ENCODE measurements at regions not wholly inside any gene's neighbourhood (a gene's known extent, or its start where the extent isn't known, plus 50 kb on each side); places are given as distances from the start of the nearest gene placed in this dataset.

- TF ChIP-seq CTCF (IDR thresholded peaks at IDR 0.05) = no peak
- TF ChIP-seq POLR2AphosphoS5 (IDR thresholded peaks at IDR 0.05) = no peak
These were observed 246.2 kb upstream of the DAB2 start for GRCh38 chr5:39670955-39671354.
